ENCODE measurements at regions not wholly inside any gene's neighbourhood (a gene's known extent, or its start where the extent isn't known, plus 50 kb on each side); places are given as distances from the start of the nearest gene placed in this dataset.

GRCh38 chr15:35822153-35822552 is 276.2 kb upstream of the DPH6 start (continued):
- TF ChIP-seq CUX1 (IDR thresholded peaks at IDR 0.05; ENCODE audit: insufficient replicate concordance, low read depth, low read length), result no peak
- TF ChIP-seq ZNF24 (IDR thresholded peaks at IDR 0.05), result no peak
- no peak for TF ChIP-seq KAT2A (conservative IDR thresholded peaks at IDR 0.05; ENCODE audit: control insufficient read depth, low read depth, low read length)
- TF ChIP-seq CTCF (IDR thresholded peaks at IDR 0.05 in 2 of 3, conservative IDR thresholded peaks at IDR 0.05 in 1 of 3; ENCODE audit: control insufficient read depth in 2 of 3, extremely low read depth in 1 of 3, insufficient read depth in 1 of 3, low read depth in 3 of 3, low read length in 3 of 3), result no peak
- no peak for TF ChIP-seq CHD1 (IDR thresholded peaks at IDR 0.05; ENCODE audit: low read depth, low read length)
- TF ChIP-seq EP300 (IDR thresholded peaks at IDR 0.05; ENCODE audit: borderline replicate concordance in 1 of 2, control insufficient read depth in 1 of 2, low read depth in 2 of 2, low read length in 2 of 2), result no peak
- TF ChIP-seq IKZF1 (conservative IDR thresholded peaks at IDR 0.05), result no peak
- TF ChIP-seq KLF5 (IDR thresholded peaks at IDR 0.05; ENCODE audit: partially characterized antibody), result no peak
- no peak for TF ChIP-seq ATF2 (IDR thresholded peaks at IDR 0.05; ENCODE audit: low read length)
- TF ChIP-seq IRF4 (IDR thresholded peaks at IDR 0.05; ENCODE audit: low read depth, low read length), result no peak

Data from GM12878 (cell line).